OCI-LY7 (cell line): ENCODE measurements at regions not wholly inside any gene's neighbourhood (a gene's known extent, or its start where the extent isn't known, plus 50 kb on each side); places are given as distances from the start of the nearest gene placed in this dataset.

Source experiments
- BruUV-seq: library from RNA; stranded (reverse); fragments of 400-500 nt; replicated peaks from 2 replicates; lab custom pipeline; 2021; lab: Mats Ljungman, UMichigan
- CTCF ChIA-PET: fragments of 300-600 bp; sonication (Branson Sonifier 250); formaldehyde crosslinking; loops from one replicate; lab custom pipeline; 2022; ENCODE audit warnings: antibody characterized with exemption; ENCODE audit not compliant: unreplicated experiment; lab: Charles Lee
- POLR2A ChIA-PET: fragments of 300-600 bp; sonication (Branson Sonifier 250); formaldehyde crosslinking; loops from one replicate; lab custom pipeline; 2022; ENCODE audit warnings: antibody characterized with exemption; lab: Charles Lee
- DNase-seq: peaks from one replicate; pipeline ENCODE4 v3.0.0-alpha.2; 2015; ENCODE audit warnings: low spot score
- H2AFZ ChIP-seq: fragments of 200-600 bp; sonication (generic), shearing (Covaris generic); 2 replicates; pipeline ENCODE4 v1.6.1; 2014; ENCODE audit warnings: mild to moderate bottlenecking, antibody characterized with exemption, low read length, moderate library complexity
- H3K27ac ChIP-seq: fragments of 200-600 bp; sonication (generic); 2 replicates; pipeline ENCODE4 v1.5.1; 2014; ENCODE audit warnings: mixed run types, low read depth, mild to moderate bottlenecking, moderate library complexity, low read length, inconsistent platforms; ENCODE audit not compliant: poor library complexity, severe bottlenecking
- H3K36me3 ChIP-seq: fragments of 200-600 bp; sonication (generic); 2 replicates; pipeline ENCODE4 v1.6.1; 2014; ENCODE audit warnings: mild to moderate bottlenecking, antibody characterized with exemption, low read length, moderate library complexity, mixed read lengths; ENCODE audit not compliant: insufficient read depth
- H3K4me1 ChIP-seq: fragments of 200-600 bp; sonication (generic); 2 replicates; pipeline ENCODE4 v1.5.1; 2014; ENCODE audit warnings: mild to moderate bottlenecking, low read length; ENCODE audit not compliant: insufficient read depth, poor library complexity, severe bottlenecking
- H3K4me2 ChIP-seq: fragments of 200-600 bp; sonication (generic); 2 replicates; pipeline ENCODE4 v1.6.1; 2014; ENCODE audit warnings: mild to moderate bottlenecking, low read length
- H3K4me3 ChIP-seq: fragments of 200-600 bp; sonication (generic); 2 replicates; pipeline ENCODE4 v1.5.1; 2014; ENCODE audit warnings: mild to moderate bottlenecking, low read depth, low read length; ENCODE audit not compliant: poor library complexity, severe bottlenecking
- H3K79me2 ChIP-seq: fragments of 200-600 bp; sonication (generic); 2 replicates; pipeline ENCODE4 v1.6.1; 2016; ENCODE audit warnings: low read depth, mild to moderate bottlenecking, low read length, moderate library complexity, mixed read lengths; ENCODE audit not compliant: insufficient read depth
- H3K9me2 ChIP-seq: fragments of 200-600 bp; sonication (generic); 2 replicates; pipeline ENCODE4 v1.6.1; 2016; ENCODE audit warnings: mild to moderate bottlenecking, low read length, mixed read lengths; ENCODE audit not compliant: insufficient read depth
- H3K9me3 ChIP-seq: fragments of 200-600 bp; sonication (generic); 2 replicates; pipeline ENCODE4 v1.6.1; 2014; ENCODE audit warnings: mild to moderate bottlenecking, mixed run types, low read length, mixed read lengths
- H4K20me1 ChIP-seq: fragments of 200-600 bp; sonication (generic); 2 replicates; pipeline ENCODE4 v1.6.1; 2014; ENCODE audit warnings: mild to moderate bottlenecking, antibody characterized with exemption, low read length, moderate library complexity, mixed read lengths; ENCODE audit not compliant: insufficient read depth
- EZH2phosphoT487 ChIP-seq: fragments of 200-600 bp; sonication (generic); IDR thresholded peaks from 2 replicates; pipeline ENCODE4 v1.6.1; 2018; ENCODE audit warnings: low read depth, borderline replicate concordance, mild to moderate bottlenecking, mixed run types, antibody characterized with exemption, low read length, moderate library complexity, mixed read lengths
- intact Hi-C: fragments of 100-400 bp; cut with micrococcal nuclease; formaldehyde crosslinking; loops from one replicate; pipeline ENCODE4 v1.10.0; 2022; ENCODE audit not compliant: unreplicated experiment
- TF ChIP-seq, protein P1 (sequence below): fragments of 200-600 bp; sonication (generic); conservative IDR thresholded peaks from 2 replicates; pipeline ENCODE4 v1.5.1; 2014; ENCODE audit warnings: mild to moderate bottlenecking, antibody characterized with exemption, low read length, moderate library complexity, mixed read lengths

DNA sequence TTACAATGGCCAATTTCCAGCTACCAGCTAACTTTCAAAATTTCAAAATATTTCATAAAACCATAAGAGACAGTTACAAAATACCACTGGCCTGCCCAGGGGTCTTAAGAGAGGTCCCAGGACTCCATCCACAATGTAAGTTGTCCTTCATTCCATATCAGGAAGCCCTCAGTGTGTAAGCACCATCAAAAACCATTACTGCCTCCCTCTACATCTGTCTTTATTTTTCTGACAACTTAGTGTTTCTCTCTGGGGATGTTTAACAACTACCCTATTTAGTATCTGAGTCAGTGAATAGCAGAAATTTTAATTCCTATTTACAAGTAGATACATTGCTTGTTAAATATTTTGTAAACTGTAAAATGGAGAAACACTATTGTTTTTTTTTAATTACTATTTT, 339.3 kb upstream of the ADAMTS5 start:
- Histone ChIP-seq H3K9me3 (0 out of 2 replicates have a peak, but pooled peaks cover 16% of the 10 kb centered on the region), H3K9me2 (no peaks in the 10 kb centered on the region), H3K36me3 (no peaks in the 10 kb centered on the region), H2AFZ (no peak overlapping the region), H3K4me3 (no peak overlapping the region), H3K4me1 (no peaks in the 10 kb centered on the region), H4K20me1 (no peaks in the 10 kb centered on the region), H3K4me2 (no peak overlapping the region), H3K27ac (no peak overlapping the region), H3K79me2 (no peaks in the 10 kb centered on the region)
- ChIA-PET CTCF (no interaction called here), POLR2A (no interaction called here)
- TF ChIP-seq EZH2phosphoT487: no peak
- TF ChIP-seq, protein P1, sequence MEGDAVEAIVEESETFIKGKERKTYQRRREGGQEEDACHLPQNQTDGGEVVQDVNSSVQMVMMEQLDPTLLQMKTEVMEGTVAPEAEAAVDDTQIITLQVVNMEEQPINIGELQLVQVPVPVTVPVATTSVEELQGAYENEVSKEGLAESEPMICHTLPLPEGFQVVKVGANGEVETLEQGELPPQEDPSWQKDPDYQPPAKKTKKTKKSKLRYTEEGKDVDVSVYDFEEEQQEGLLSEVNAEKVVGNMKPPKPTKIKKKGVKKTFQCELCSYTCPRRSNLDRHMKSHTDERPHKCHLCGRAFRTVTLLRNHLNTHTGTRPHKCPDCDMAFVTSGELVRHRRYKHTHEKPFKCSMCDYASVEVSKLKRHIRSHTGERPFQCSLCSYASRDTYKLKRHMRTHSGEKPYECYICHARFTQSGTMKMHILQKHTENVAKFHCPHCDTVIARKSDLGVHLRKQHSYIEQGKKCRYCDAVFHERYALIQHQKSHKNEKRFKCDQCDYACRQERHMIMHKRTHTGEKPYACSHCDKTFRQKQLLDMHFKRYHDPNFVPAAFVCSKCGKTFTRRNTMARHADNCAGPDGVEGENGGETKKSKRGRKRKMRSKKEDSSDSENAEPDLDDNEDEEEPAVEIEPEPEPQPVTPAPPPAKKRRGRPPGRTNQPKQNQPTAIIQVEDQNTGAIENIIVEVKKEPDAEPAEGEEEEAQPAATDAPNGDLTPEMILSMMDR: no peak
- DNase-seq: no peak
- intact Hi-C loops: no loop called here
- no TSS peak for BruUV-seq

DNA sequence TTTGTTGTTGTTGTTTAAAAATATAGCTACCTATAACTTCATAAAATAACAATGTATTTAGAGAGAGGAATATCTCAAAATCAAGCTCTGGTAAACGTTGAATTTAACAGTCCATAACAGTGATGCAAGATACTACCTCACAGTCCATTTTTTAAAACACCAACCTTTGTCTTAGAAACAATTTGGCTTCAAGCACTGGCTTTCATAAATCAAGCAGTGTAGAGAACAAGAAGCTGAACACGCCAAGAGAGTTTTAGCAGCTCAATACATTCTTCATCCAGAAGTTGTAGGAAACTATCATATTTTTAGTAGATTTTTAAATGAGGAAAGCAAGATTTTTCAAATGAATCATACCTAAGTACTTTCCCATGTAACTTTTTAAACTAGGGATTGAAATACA, 334.3 kb upstream of the ADAMTS5 start:
- H3K36me3 ChIP-seq: no peaks in the 10 kb centered on the region
- CTCF ChIA-PET: no interaction called here
- BruUV-seq: no TSS peak
- POLR2A ChIA-PET: no interaction called here
- H4K20me1 ChIP-seq: no peaks in the 10 kb centered on the region
- no peak overlapping the region for H3K4me2 ChIP-seq
- no peaks in the 10 kb centered on the region for H3K9me3 ChIP-seq
- H2AFZ ChIP-seq: no peak overlapping the region
- no peak for TF ChIP-seq EZH2phosphoT487
- TF ChIP-seq, protein P1: no peak
- no peaks in the 10 kb centered on the region for H3K9me2 ChIP-seq
- H3K4me1 ChIP-seq: no peaks in the 10 kb centered on the region
- H3K27ac ChIP-seq: no peak overlapping the region
- no peak overlapping the region for H3K4me3 ChIP-seq
- DNase-seq: no peak
- intact Hi-C loops: no loop called here
- H3K79me2 ChIP-seq: no peaks in the 10 kb centered on the region

DNA sequence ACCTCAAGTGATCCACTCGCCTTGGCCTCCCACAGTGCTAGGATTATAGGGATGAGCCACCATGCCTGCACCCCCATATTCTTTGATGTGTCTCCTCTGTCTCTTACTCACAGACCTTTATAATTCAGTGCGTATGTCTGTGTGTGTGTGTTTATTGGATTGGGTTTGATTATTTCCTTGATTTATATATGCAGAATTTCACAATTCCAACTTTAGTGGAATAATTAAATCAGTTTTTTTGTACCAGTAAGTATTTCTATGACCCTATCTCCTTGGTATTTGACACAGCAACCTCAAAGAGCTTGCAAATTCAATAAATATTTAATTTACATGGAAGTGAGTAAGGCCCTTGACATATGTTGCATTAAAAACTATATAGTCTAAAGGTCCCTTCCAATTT, 333.9 kb upstream of the ADAMTS5 start:
- Histone ChIP-seq H3K36me3 (no peaks in the 10 kb centered on the region), H3K9me3 (no peaks in the 10 kb centered on the region), H3K4me3 (no peak overlapping the region), H3K27ac (no peak overlapping the region), H4K20me1 (no peaks in the 10 kb centered on the region), H3K9me2 (no peaks in the 10 kb centered on the region), H3K79me2 (no peaks in the 10 kb centered on the region), H2AFZ (no peak overlapping the region), H3K4me2 (no peak overlapping the region), H3K4me1 (no peaks in the 10 kb centered on the region)
- DNase-seq: no peak
- BruUV-seq: no TSS peak
- ChIA-PET POLR2A (no interaction called here), CTCF (no interaction called here)
- TF ChIP-seq, protein P1: no peak
- TF ChIP-seq EZH2phosphoT487: no peak
- intact Hi-C loops: no loop called here
